Hepatocyte (in vitro differentiated cells): ENCODE measurements at regions not wholly inside any gene's neighbourhood (a gene's known extent, or its start where the extent isn't known, plus 50 kb on each side); places are given as distances from the start of the nearest gene placed in this dataset.

Experiments
- EZH2 ChIP-seq: fragments of 200-600 bp; sonication (generic); IDR thresholded peaks from 2 replicates; pipeline ENCODE4 v1.6.1; 2016; ENCODE audit warnings: antibody characterized with exemption, mild to moderate bottlenecking, borderline replicate concordance
- TF ChIP-seq, protein P1 (sequence below): fragments of 200-600 bp; sonication (generic); IDR thresholded peaks from 2 replicates; pipeline ENCODE4 v1.5.1; 2016; ENCODE audit warnings: antibody characterized with exemption, mild to moderate bottlenecking; ENCODE audit not compliant: poor library complexity

DNA sequence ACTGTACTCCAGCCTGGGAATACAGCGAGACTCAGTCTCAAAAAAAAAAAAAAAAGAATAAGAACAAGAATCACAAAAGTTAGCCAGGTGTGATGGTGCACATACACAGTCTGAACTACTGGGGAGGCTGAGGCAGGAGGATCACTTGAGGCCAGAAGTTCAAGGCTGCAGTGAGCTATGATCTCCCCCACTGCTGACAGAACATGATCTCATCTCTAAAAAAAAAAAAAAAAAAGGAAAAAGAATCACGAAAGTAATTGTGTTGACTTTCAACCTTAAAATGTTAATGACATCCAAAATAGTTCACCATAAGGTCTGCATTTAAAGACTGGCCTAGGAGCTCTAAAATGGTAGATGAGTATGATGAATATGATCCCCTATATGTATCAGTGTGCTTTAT is 68.0 kb upstream of the MAP4 start:
- TF ChIP-seq, protein P1, sequence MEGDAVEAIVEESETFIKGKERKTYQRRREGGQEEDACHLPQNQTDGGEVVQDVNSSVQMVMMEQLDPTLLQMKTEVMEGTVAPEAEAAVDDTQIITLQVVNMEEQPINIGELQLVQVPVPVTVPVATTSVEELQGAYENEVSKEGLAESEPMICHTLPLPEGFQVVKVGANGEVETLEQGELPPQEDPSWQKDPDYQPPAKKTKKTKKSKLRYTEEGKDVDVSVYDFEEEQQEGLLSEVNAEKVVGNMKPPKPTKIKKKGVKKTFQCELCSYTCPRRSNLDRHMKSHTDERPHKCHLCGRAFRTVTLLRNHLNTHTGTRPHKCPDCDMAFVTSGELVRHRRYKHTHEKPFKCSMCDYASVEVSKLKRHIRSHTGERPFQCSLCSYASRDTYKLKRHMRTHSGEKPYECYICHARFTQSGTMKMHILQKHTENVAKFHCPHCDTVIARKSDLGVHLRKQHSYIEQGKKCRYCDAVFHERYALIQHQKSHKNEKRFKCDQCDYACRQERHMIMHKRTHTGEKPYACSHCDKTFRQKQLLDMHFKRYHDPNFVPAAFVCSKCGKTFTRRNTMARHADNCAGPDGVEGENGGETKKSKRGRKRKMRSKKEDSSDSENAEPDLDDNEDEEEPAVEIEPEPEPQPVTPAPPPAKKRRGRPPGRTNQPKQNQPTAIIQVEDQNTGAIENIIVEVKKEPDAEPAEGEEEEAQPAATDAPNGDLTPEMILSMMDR: no peak
- TF ChIP-seq EZH2: no peak
